H9 (cell line): ENCODE measurements at regions not wholly inside any gene's neighbourhood (a gene's known extent, or its start where the extent isn't known, plus 50 kb on each side); places are given as distances from the start of the nearest gene placed in this dataset.

Experiments used
- DNase-seq: peaks from one replicate; pipeline ENCODE4 v3.0.0-alpha.2; 2017
- H2AFZ ChIP-seq: one replicate; pipeline ENCODE4 v1.6.1; 2013; ENCODE audit warnings: mild to moderate bottlenecking, low read length, control low read depth, moderate library complexity
- H2AK5ac ChIP-seq: 2 replicates; pipeline ENCODE4 v1.6.1; 2013; ENCODE audit warnings: low read length, control low read depth, mixed read lengths; ENCODE audit not compliant: insufficient read length
- H2BK120ac ChIP-seq: one replicate; pipeline ENCODE4 v1.6.1; 2013; ENCODE audit warnings: low read depth, mild to moderate bottlenecking, low read length, control low read depth, inconsistent platforms; ENCODE audit not compliant: poor library complexity, severe bottlenecking
- H2BK12ac ChIP-seq: 2 replicates; pipeline ENCODE4 v1.6.1; 2013; ENCODE audit warnings: low read length, control low read depth, mixed read lengths, low read depth; ENCODE audit not compliant: insufficient read length
- H2BK15ac ChIP-seq: 2 replicates; pipeline ENCODE4 v1.6.1; 2013; ENCODE audit warnings: low read depth, low read length, control low read depth
- H2BK20ac ChIP-seq: one replicate; pipeline ENCODE4 v1.6.1; 2013; ENCODE audit warnings: low read depth, mild to moderate bottlenecking, low read length, control low read depth, inconsistent platforms; ENCODE audit not compliant: poor library complexity, severe bottlenecking
- H2BK5ac ChIP-seq: 2 replicates; pipeline ENCODE4 v1.6.1; 2013; ENCODE audit warnings: low read length, control low read depth, mixed read lengths; ENCODE audit not compliant: insufficient read length
- H3K14ac ChIP-seq: 2 replicates; pipeline ENCODE4 v1.6.1; 2013; ENCODE audit warnings: low read length, control low read depth; ENCODE audit not compliant: insufficient read depth
- H3K18ac ChIP-seq: 2 replicates; pipeline ENCODE4 v1.6.1; 2013; ENCODE audit warnings: low read depth, mild to moderate bottlenecking, mixed read lengths, low read length, control low read depth; ENCODE audit not compliant: insufficient read length
- H3K23ac ChIP-seq: 2 replicates; pipeline ENCODE4 v1.6.1; 2013; ENCODE audit warnings: low read length, control low read depth, mixed read lengths, low read depth; ENCODE audit not compliant: insufficient read length
- H3K23me2 ChIP-seq: 2 replicates; pipeline ENCODE4 v1.6.1; 2013; ENCODE audit warnings: low read depth, mild to moderate bottlenecking, mixed read lengths, low read length, control low read depth; ENCODE audit not compliant: insufficient read length, poor library complexity, severe bottlenecking
- H3K27ac ChIP-seq: 2 replicates; pipeline ENCODE4 v1.5.1; 2013; ENCODE audit warnings: low read length, control low read depth, mixed read lengths, low read depth; ENCODE audit not compliant: insufficient read length
- H3K27me3 ChIP-seq: 2 replicates; pipeline ENCODE4 v1.6.1; 2013; ENCODE audit warnings: low read length, control low read depth, inconsistent platforms; ENCODE audit not compliant: insufficient read depth
- H3K4ac ChIP-seq: 2 replicates; pipeline ENCODE4 v1.6.1; 2013; ENCODE audit warnings: low read depth, mild to moderate bottlenecking, control low read depth, inconsistent platforms, low read length, moderate library complexity
- H3K4me1 ChIP-seq: 2 replicates; pipeline ENCODE4 v1.6.1; 2013; ENCODE audit warnings: low read length, control low read depth, inconsistent platforms; ENCODE audit not compliant: insufficient read depth
- H3K4me2 ChIP-seq: 2 replicates; pipeline ENCODE4 v1.6.1; 2013; ENCODE audit warnings: low read length, control low read depth, mixed read lengths; ENCODE audit not compliant: insufficient read length, insufficient read depth
- H3K56ac ChIP-seq: 2 replicates; pipeline ENCODE4 v1.6.1; 2013; ENCODE audit warnings: low read depth, mild to moderate bottlenecking, mixed read lengths, low read length, control low read depth; ENCODE audit not compliant: insufficient read length
- H3K79me1 ChIP-seq: 2 replicates; pipeline ENCODE4 v1.6.1; 2013; ENCODE audit warnings: low read depth, mild to moderate bottlenecking, moderate library complexity, low read length, control low read depth, inconsistent platforms; ENCODE audit not compliant: insufficient read depth, poor library complexity, severe bottlenecking
- H3K79me2 ChIP-seq: 2 replicates; pipeline ENCODE4 v1.6.1; 2013; ENCODE audit warnings: low read length, control low read depth, inconsistent platforms; ENCODE audit not compliant: insufficient read depth
- H3K9ac ChIP-seq: 2 replicates; pipeline ENCODE4 v1.6.1; 2013; ENCODE audit warnings: low read length, control low read depth, mixed read lengths; ENCODE audit not compliant: insufficient read length; ENCODE audit errors: extremely low read depth
- H3K9me3 ChIP-seq: one replicate; pipeline ENCODE4 v1.6.1; 2013; ENCODE audit warnings: low read depth, low read length, inconsistent platforms; ENCODE audit not compliant: control insufficient read depth
- H3T11ph ChIP-seq: one replicate; pipeline ENCODE4 v1.6.1; 2013; ENCODE audit warnings: mild to moderate bottlenecking, low read length, control low read depth, inconsistent platforms
- H4K20me1 ChIP-seq: one replicate; pipeline ENCODE4 v1.6.1; 2013; ENCODE audit not compliant: control insufficient read depth, insufficient read length, insufficient read depth
- H4K5ac ChIP-seq: 2 replicates; pipeline ENCODE4 v1.6.1; 2013; ENCODE audit warnings: low read depth, mild to moderate bottlenecking, mixed read lengths, low read length, control low read depth; ENCODE audit not compliant: insufficient read length
- H4K8ac ChIP-seq: replicated peaks from 2 replicates; pipeline ENCODE4 v1.6.1; 2013; ENCODE audit warnings: low read length, control low read depth, mixed read lengths, low read depth; ENCODE audit not compliant: insufficient read length
- H4K91ac ChIP-seq: 2 replicates; pipeline ENCODE4 v1.6.1; 2013; ENCODE audit warnings: low read depth, mild to moderate bottlenecking, moderate library complexity, mixed read lengths, low read length, control low read depth; ENCODE audit not compliant: insufficient read length
- H3K27ac Mint-ChIP-seq, 3 experiments: 2 replicates in 2 of 3; 3 replicates in 1 of 3; pipeline ENCODE4 v1.8.0; 2020 to 2021; ENCODE audit warnings: mixed read lengths in 3 of 3, mild to moderate bottlenecking in 1 of 3, moderate library complexity in 1 of 3
- H3K27me3 Mint-ChIP-seq: 2 replicates; pipeline ENCODE4 v1.8.0; 2021; ENCODE audit warnings: low read depth, mild to moderate bottlenecking, moderate library complexity, mixed read lengths
- H3K36me3 Mint-ChIP-seq, 3 experiments: 2 replicates in 2 of 3; 3 replicates in 1 of 3; pipeline ENCODE4 v1.8.0; 2020 to 2021; ENCODE audit warnings: low read depth in 3 of 3, mixed read lengths in 3 of 3; ENCODE audit not compliant: insufficient read depth in 1 of 3
- H3K4me1 Mint-ChIP-seq, 2 experiments: 2 replicates each; pipeline ENCODE4 v1.8.0; 2020; ENCODE audit warnings: mixed read lengths in 2 of 2
- H3K4me3 Mint-ChIP-seq, 2 experiments: 2 replicates in 1 of 2; 3 replicates in 1 of 2; pipeline ENCODE4 v1.8.0; 2020 to 2021; ENCODE audit warnings: mild to moderate bottlenecking in 2 of 2, mixed read lengths in 2 of 2, moderate library complexity in 1 of 2
- H3K9me3 Mint-ChIP-seq, 2 experiments: 2 replicates in 1 of 2; 3 replicates in 1 of 2; pipeline ENCODE4 v1.8.0; 2020; ENCODE audit warnings: mild to moderate bottlenecking in 2 of 2, mixed read lengths in 2 of 2, moderate library complexity in 1 of 2
- CTCF ChIP-seq: fragments of 200-600 bp; sonication (generic); conservative IDR thresholded peaks from 3 replicates; pipeline ENCODE4 v1.8.0; 2021; ENCODE audit warnings: antibody characterized with exemption, mild to moderate bottlenecking
- WGBS: extraction: QIAGEN DNeasy Blood & Tissue Kit; methylation state at CpG from one replicate; pipeline ENCODE4 v1.1.7; 2013; ENCODE audit warnings: missing lambda C conversion rate, low lambda C conversion rate, mixed read lengths; ENCODE audit not compliant: insufficient read length; ENCODE audit errors: extremely low coverage; 5-methylcytosine and 5-hydroxymethylcytosine counted together

GRCh38 chrX:112521676-112522075, 158.1 kb downstream of the LHFPL1 start:
- H3K18ac ChIP-seq: no peak overlapping the region
- no peak for TF ChIP-seq CTCF
- H3K4me1 ChIP-seq: no peaks in the 10 kb centered on the region; the same call in 1 of the 2 replicates
- H4K8ac ChIP-seq: no peak overlapping the region
- no peak overlapping the region for H2BK5ac ChIP-seq
- no peak overlapping the region for H4K5ac ChIP-seq
- H3K14ac ChIP-seq: no peak overlapping the region
- H3K79me1 ChIP-seq: no peaks in the 10 kb centered on the region
- Mint-ChIP-seq H3K36me3 (peaks cover 7 to 13% (median 7%) of the 10 kb centered on the region in 3 experiments; a peak in 6 of 7 replicates), H3K9me3 (peaks cover 13% of the 10 kb centered on the region in 2 experiments), H3K4me3 (no peak overlapping the region), H3K27me3 (no peaks in the 10 kb centered on the region), H3K27ac (no peak overlapping the region), H3K4me1 (peaks cover 11 to 17% of the 10 kb centered on the region in 2 experiments)
- H2AFZ ChIP-seq: no peak overlapping the region
- WGBS: no CpG with 5 or more reads among the region's 2 CpGs
- H3K79me2 ChIP-seq: no peaks in the 10 kb centered on the region
- H2BK120ac ChIP-seq: no peak overlapping the region
- no peak overlapping the region for H3K56ac ChIP-seq
- H2BK15ac ChIP-seq: no peak overlapping the region
- no peak overlapping the region for H3K27ac ChIP-seq
- H3K23me2 ChIP-seq: no peaks in the 10 kb centered on the region
- no peak overlapping the region for H2BK12ac ChIP-seq
- no peak overlapping the region for H2AK5ac ChIP-seq
- no peaks in the 10 kb centered on the region for H3K9me3 ChIP-seq
- no peaks in the 10 kb centered on the region for H3K27me3 ChIP-seq
- no peak overlapping the region for H3K9ac ChIP-seq
- no peak overlapping the region for H4K91ac ChIP-seq
- H3K23ac ChIP-seq: no peak overlapping the region
- H2BK20ac ChIP-seq: no peak overlapping the region
- no peak overlapping the region for H3K4me2 ChIP-seq
- no peak overlapping the region for H3T11ph ChIP-seq
- no peak for DNase-seq
- no peak overlapping the region for H3K4ac ChIP-seq
- no peaks in the 10 kb centered on the region for H4K20me1 ChIP-seq
